Central memory CD8-positive, alpha-beta T cell (primary cell): ENCODE measurements at regions not wholly inside any gene's neighbourhood (a gene's known extent, or its start where the extent isn't known, plus 50 kb on each side); places are given as distances from the start of the nearest gene placed in this dataset.
"Not testable (repeated sequence)": the region's sequence is repeated elsewhere in the genome, so short reads cannot be mapped to it uniquely, and the experiment has no call there.

ENCODE experiments used
- ATAC-seq: fragments of 150-1000 bp; cut with Tn5 transposase; replicated peaks from 2 replicates; pipeline ENCODE4 v1.10.0; 2022; ENCODE audit warnings: mild to moderate bottlenecking, moderate FRiP score, moderate number of reproducible peaks; ENCODE audit not compliant: poor library complexity, severe bottlenecking; ENCODE audit errors: extremely low read depth
- DNase-seq, 2 donors: peaks; one replicate each; pipeline ENCODE4 v3.0.0; 2021; ENCODE audit warnings: low spot score in 2 of 2
- H3K27ac Mint-ChIP-seq: one replicate; pipeline ENCODE4 v1.8.0; 2022; ENCODE audit warnings: low read depth, mild to moderate bottlenecking, moderate library complexity, mixed read lengths
- H3K27me3 Mint-ChIP-seq: one replicate; pipeline ENCODE4 v1.8.0; 2022; ENCODE audit warnings: mixed read lengths
- H3K36me3 Mint-ChIP-seq: one replicate; pipeline ENCODE4 v1.8.0; 2022; ENCODE audit warnings: mild to moderate bottlenecking, moderate library complexity, mixed read lengths; ENCODE audit not compliant: insufficient read depth
- H3K4me1 Mint-ChIP-seq: one replicate; pipeline ENCODE4 v1.8.0; 2022; ENCODE audit warnings: mixed read lengths
- H3K4me3 Mint-ChIP-seq: one replicate; pipeline ENCODE4 v1.8.0; 2022; ENCODE audit warnings: mild to moderate bottlenecking, moderate library complexity, mixed read lengths
- H3K9me3 Mint-ChIP-seq: one replicate; pipeline ENCODE4 v1.8.0; 2022; ENCODE audit warnings: mixed read lengths

DNA sequence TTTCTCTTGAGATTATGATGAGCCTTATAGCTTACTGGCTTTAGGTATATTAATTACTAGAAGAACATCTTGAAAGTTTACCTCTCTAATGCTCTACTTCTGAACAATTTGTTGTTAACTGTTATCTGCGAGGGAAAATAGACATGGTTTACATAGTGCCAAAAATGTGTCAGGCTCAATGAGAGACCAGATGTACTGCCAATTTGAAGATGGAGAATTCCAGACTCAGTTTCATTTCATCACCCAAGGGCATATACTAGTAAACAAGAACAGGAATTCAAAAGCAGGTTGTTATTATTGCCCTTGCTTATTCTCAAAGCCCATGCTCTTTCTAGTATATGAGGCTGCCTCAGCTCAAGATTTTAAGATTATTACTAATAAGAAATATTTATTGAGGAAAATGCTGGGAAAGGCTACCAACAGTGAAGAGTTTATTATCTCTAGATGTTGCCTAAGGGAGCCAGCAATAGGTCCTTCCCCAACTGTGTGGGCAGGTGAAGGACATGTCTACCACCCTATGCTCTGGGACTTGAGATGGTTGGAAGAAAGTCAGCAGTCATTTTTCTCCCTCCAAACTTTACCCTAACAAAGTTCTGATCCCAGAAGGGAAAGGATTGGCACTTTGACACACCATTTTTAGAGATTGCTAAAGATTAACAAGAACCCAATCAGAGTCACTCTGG lies 792.7 kb downstream of the METTL4 start:
- Mint-ChIP-seq H3K4me1 (no peaks in the 10 kb centered on the region), H3K27ac (no peak overlapping the region), H3K27me3 (no peaks in the 10 kb centered on the region), H3K4me3 (no peak overlapping the region), H3K36me3 (no peaks in the 10 kb centered on the region), H3K9me3 (peaks cover 12% of the 10 kb centered on the region)
- ATAC-seq = no peak
- no peak for DNase-seq

DNA sequence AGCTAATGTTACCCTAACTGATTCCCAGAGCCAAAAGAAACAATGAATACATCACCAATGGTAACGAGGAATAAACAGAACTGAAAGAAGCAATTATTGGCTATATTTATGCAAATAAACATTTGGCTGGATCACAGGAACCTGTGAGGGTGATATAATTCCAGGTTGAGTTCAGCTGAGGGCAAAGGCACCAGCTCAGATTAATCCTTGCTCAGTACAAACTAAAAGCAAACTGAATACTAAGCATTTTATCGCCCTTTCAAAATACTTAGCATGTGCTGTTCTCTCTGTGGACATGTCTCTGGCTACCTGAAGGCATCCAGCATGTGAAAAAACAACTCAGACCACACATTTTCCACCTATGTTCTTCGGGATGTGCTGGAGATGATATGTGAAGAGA lies 791.7 kb downstream of the METTL4 start:
- no peak overlapping the region for H3K27ac Mint-ChIP-seq
- H3K9me3 Mint-ChIP-seq = peaks cover 13% of the 10 kb centered on the region
- DNase-seq (no peak), ATAC-seq (no peak)
- no peaks in the 10 kb centered on the region for H3K27me3 Mint-ChIP-seq
- no peak overlapping the region for H3K4me3 Mint-ChIP-seq
- H3K4me1 Mint-ChIP-seq = no peaks in the 10 kb centered on the region
- H3K36me3 Mint-ChIP-seq = no peaks in the 10 kb centered on the region

DNA sequence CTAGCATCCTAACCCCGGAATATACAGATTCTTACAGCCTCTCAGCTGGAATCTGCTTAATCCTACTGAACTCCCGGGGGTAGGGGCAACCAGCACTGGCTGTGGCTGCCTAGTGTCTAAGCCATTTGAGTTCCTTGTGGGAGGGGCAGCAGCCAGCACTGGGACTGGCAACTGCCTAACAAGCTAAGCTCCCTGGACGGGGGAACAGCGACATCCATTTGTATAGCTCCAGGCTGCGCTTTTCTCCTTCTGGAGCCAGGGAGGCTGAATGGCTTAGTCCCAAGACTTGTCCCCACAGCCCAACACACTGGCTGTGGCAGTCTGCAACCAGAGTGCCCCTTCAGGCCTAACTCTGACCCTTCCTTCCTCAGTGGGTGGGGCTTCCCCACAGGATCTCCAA lies 787.2 kb downstream of the METTL4 start:
- H3K27ac Mint-ChIP-seq = no peak overlapping the region
- H3K9me3 Mint-ChIP-seq = peaks cover 20% of the 10 kb centered on the region
- H3K36me3 Mint-ChIP-seq = no peaks in the 10 kb centered on the region
- no peak overlapping the region for H3K4me3 Mint-ChIP-seq
- ATAC-seq (no peak), DNase-seq (no peak)
- no peaks in the 10 kb centered on the region for H3K27me3 Mint-ChIP-seq
- H3K4me1 Mint-ChIP-seq = no peaks in the 10 kb centered on the region

DNA sequence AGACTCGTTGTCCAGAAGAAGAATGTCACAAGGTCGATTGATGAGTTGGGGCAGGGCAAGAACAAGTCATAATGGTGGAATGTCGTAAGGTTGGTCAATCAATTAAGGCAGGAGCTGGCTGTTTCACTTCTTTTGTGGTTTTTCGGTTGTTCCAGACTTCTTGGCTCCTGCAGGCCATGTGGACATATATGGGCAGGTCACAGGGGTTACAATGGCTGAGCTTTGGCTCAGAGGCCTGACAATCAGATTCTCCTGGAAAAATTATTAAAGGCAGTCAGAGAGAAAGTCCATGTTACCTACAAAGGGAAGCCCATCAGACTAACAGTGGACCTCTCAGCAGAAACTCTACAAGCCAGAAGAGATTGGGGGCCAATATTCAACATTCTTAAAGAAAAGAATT lies 785.3 kb downstream of the METTL4 start:
- not testable (repeated sequence) for ATAC-seq, H3K36me3 Mint-ChIP-seq, DNase-seq, H3K4me1 Mint-ChIP-seq, H3K27ac Mint-ChIP-seq, H3K27me3 Mint-ChIP-seq, H3K4me3 Mint-ChIP-seq
- peaks cover 20% of the 10 kb centered on the region for H3K9me3 Mint-ChIP-seq

DNA sequence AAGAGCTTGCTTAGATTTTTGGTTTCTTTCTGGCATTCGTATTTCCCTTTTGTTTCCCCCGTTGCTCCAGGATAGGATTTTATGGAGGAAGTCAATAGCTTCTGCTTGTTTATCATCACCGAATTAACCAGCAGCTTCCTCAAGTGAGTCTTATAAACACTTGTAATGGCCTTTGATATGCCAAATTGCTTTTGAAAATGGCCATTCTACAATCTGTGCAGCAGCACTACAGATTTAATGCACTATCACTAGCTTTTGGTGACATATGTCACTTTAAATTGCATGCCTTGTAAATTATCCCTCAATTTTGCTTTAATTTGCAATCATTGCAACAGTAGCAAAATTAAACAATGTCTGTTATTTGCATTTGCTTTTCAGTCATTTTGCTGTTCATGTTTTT lies 774.7 kb downstream of the METTL4 start:
- H3K27ac Mint-ChIP-seq = no peak overlapping the region

DNA sequence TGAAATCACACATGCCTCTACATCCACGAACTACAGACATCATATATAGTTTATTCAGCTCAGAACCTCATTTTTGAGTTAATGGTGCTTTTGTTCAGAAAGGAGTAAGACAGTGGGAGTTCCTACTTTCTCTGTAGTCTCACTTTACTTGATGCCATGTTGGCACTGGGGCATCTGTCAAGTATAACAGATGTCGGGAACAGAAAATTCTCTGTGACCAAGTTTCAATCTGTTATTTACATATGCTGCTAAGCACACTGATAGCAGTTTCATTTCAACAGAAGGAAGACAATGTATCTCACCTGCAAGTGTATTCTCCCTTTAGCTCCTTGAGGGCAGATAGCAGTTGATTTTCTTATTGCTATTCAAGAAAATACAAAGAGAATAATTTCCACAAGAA lies 774.1 kb downstream of the METTL4 start:
- Mint-ChIP-seq H3K9me3 (no peaks in the 10 kb centered on the region), H3K27ac (no peak overlapping the region), H3K36me3 (no peaks in the 10 kb centered on the region), H3K27me3 (no peaks in the 10 kb centered on the region), H3K4me3 (no peak overlapping the region), H3K4me1 (no peaks in the 10 kb centered on the region)
- ATAC-seq = no peak
- DNase-seq = no peak

More for the DNA sequence above, 774.7 kb downstream of the METTL4 start:
- no peaks in the 10 kb centered on the region for H3K4me1 Mint-ChIP-seq
- H3K36me3 Mint-ChIP-seq = no peaks in the 10 kb centered on the region
- ATAC-seq (no peak), DNase-seq (no peak)
- H3K27me3 Mint-ChIP-seq = no peaks in the 10 kb centered on the region
- no peak overlapping the region for H3K4me3 Mint-ChIP-seq
- H3K9me3 Mint-ChIP-seq = no peaks in the 10 kb centered on the region

DNA sequence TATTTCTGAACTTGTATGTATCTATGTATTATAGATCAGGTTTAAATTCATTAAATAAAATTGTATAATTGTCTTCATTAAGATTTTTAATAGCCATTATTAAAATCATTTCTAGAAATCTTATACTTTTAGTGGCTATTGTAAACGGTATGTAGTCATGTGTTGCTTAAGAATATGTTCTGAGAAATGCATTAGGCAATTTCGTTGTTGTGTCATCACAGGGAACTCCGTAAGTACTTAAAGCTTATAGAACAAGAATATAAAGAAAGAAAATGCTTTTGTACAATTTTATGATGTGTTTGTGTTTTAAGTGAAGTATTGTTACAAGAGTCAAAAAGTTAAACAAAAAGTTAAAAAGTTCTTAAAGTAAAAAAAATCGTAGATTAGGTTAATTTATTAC lies 765.8 kb downstream of the METTL4 start:
- DNase-seq = no peak
- no peak for ATAC-seq
- Mint-ChIP-seq H3K4me3 (no peak overlapping the region), H3K36me3 (no peaks in the 10 kb centered on the region), H3K27me3 (no peaks in the 10 kb centered on the region), H3K27ac (no peak overlapping the region), H3K4me1 (no peaks in the 10 kb centered on the region), H3K9me3 (no peaks in the 10 kb centered on the region)

DNA sequence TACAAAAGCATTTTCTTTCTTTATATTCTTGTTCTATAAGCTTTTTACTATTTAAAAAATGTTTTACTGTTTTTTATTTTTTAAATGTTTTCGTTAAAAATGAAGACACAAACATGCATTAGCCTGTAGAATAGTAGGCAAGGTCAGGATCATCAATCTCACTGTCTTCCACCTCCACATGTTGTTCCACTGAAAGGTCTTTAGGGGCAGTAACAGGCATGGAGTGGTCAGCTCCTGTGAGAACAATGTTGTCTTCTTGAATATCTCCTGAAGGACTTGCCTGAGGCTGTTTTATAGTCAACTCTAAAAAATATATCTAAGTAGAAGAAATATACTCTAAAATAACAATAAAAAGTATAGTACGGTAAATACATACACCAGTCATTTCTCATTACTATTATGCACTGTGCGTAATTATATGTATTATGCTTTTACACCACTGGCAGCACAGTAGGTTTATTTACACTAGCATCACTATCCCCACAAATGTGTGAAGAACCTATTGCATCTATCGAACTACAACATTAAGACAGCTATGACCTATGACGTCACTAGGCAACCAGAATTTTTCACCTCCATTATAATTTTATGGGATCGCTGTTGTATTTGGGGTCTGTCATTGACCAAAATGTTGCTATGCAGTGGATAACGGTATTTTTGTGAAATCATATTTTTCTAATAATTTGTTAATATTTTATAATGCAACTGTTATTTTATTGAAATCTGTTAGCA lies 764.3 kb downstream of the METTL4 start:
- Mint-ChIP-seq H3K27me3 (no peaks in the 10 kb centered on the region), H3K4me3 (no peak overlapping the region), H3K9me3 (peaks cover 9% of the 10 kb centered on the region), H3K4me1 (no peaks in the 10 kb centered on the region), H3K27ac (no peak overlapping the region), H3K36me3 (no peaks in the 10 kb centered on the region)
- ATAC-seq (no peak), DNase-seq (no peak)

DNA sequence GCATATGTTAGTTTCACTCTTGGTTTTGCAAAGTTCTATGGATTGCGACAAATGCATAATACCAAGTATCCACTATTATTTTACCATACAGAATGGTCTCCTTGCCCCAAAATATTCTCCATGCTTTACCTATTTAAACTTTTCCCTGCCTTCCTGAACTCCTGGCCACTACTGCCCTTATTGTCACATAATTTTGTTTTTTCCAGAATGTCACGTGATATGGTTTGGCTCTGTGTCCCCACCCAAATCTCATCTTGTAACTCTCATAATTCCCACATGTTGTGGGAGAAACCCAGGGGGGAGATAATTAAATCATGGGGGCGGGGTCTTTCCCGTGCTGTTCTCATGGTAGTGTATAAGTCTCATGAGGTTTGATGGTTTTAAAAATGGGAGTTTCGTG lies 760.0 kb downstream of the METTL4 start:
- ATAC-seq = no peak
- H3K27me3 Mint-ChIP-seq = no peaks in the 10 kb centered on the region
- H3K4me3 Mint-ChIP-seq = no peak overlapping the region
- H3K4me1 Mint-ChIP-seq = no peaks in the 10 kb centered on the region
- no peak for DNase-seq
- H3K9me3 Mint-ChIP-seq = peaks cover 9% of the 10 kb centered on the region
- no peak overlapping the region for H3K27ac Mint-ChIP-seq
- H3K36me3 Mint-ChIP-seq = no peaks in the 10 kb centered on the region

DNA sequence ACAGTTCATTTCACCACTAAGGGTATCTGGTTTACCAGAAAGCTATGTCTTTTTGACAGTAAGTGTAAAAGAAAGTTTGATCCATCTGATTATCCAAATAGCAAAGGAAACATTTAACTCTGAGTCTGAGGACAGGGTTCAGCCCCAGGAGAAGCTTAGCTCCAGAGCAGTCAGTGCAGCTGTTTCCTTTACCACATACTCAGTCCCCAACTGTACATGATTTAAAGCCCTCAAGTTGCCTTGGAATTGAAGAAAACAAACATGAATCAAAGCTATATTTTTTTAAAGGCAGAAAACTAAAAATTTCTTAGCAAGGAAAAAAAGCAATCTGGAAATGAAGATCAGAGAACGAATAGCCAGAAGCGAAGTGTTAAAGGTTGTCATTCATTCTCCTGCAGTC lies 746.0 kb downstream of the METTL4 start:
- DNase-seq = no peak
- no peaks in the 10 kb centered on the region for H3K9me3 Mint-ChIP-seq
- no peak overlapping the region for H3K4me3 Mint-ChIP-seq
- no peaks in the 10 kb centered on the region for H3K27me3 Mint-ChIP-seq
- no peaks in the 10 kb centered on the region for H3K36me3 Mint-ChIP-seq
- H3K27ac Mint-ChIP-seq = no peak overlapping the region
- no peaks in the 10 kb centered on the region for H3K4me1 Mint-ChIP-seq
- no peak for ATAC-seq

DNA sequence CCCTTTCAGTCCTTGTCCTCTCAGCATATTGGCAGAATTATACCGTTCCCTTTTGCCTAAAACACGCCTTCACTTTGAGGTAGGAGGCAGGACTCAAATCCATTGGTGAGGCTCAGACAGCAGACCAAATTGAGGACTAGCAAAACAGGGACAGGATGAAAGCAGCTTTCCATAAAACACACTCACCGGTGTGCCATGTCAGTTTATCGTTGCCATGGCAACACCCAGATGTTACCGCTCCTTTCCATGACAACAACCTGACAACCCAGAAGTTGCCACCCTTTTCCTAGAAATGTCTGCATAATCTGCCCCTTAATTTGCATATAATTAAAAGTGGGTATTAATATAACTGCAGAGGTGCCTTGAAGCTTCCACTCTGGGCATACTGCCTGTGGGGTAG lies 730.4 kb downstream of the METTL4 start:
- H3K27ac Mint-ChIP-seq = no peak overlapping the region
- peaks cover 2% of the 10 kb centered on the region for H3K36me3 Mint-ChIP-seq
- ATAC-seq (no peak), DNase-seq (no peak)
- H3K4me3 Mint-ChIP-seq = no peak overlapping the region
- no peaks in the 10 kb centered on the region for H3K4me1 Mint-ChIP-seq
- peaks cover 15% of the 10 kb centered on the region for H3K9me3 Mint-ChIP-seq
- H3K27me3 Mint-ChIP-seq = no peaks in the 10 kb centered on the region

DNA sequence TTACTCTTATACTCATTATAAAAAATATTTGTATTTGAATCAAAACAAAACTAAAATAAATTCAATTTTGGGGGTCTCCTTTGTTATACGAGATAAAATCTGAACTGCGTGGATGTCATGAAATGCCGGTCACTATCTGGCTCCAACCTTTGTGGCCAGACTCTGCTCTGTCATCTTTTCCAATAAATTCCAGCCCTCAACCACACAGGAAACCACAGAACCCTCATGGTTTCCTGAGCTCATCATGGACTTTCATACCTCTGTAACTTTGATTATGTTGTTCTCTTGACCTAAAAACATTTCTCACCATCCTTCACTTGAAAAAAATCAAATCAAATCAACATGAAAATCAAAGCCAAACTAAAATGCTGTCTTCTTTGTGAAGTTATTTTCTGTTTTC lies 724.7 kb downstream of the METTL4 start:
- Mint-ChIP-seq H3K36me3 (peaks cover 2% of the 10 kb centered on the region), H3K4me1 (no peaks in the 10 kb centered on the region), H3K27ac (no peak overlapping the region), H3K4me3 (no peak overlapping the region), H3K27me3 (no peaks in the 10 kb centered on the region), H3K9me3 (peaks cover 15% of the 10 kb centered on the region)
- DNase-seq (no peak), ATAC-seq (no peak)

DNA sequence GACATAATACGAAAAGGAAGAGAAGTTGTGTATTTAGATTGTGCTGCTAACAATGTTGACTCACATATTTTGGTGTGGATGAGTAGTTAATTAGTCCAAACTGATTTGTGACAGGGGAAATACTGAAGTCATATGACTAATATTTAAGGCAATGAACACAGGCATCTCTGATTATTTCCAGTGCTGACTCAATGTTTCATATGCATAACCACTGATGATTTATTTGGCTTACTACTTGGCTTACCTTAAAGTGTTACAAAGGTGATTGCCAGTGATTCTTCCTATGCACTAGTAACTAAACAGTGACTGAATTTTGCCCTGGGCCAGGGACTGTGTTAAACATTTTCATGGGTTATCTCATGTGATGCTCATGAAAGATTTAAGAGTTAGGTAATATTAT lies 722.6 kb downstream of the METTL4 start:
- Mint-ChIP-seq H3K27me3 (no peaks in the 10 kb centered on the region), H3K4me3 (no peak overlapping the region), H3K36me3 (peaks cover 2% of the 10 kb centered on the region), H3K9me3 (peaks cover 15% of the 10 kb centered on the region), H3K4me1 (no peaks in the 10 kb centered on the region), H3K27ac (no peak overlapping the region)
- no peak for ATAC-seq
- DNase-seq = no peak
